PC-9 (cell line): ENCODE measurements at regions not wholly inside any gene's neighbourhood (a gene's known extent, or its start where the extent isn't known, plus 50 kb on each side); places are given as distances from the start of the nearest gene placed in this dataset.

Experiments used
- EZH2 ChIP-seq: fragments of 200-600 bp; sonication (generic); IDR thresholded peaks from 2 replicates; pipeline ENCODE4 v1.8.0; 2017; ENCODE audit warnings: antibody characterized with exemption, low read depth
- TF ChIP-seq, protein P1 (sequence below): fragments of 200-600 bp; sonication (generic); conservative IDR thresholded peaks from 2 replicates; pipeline ENCODE4 v1.6.1; 2017; ENCODE audit warnings: mixed run types, antibody characterized with exemption, mild to moderate bottlenecking, moderate library complexity

DNA sequence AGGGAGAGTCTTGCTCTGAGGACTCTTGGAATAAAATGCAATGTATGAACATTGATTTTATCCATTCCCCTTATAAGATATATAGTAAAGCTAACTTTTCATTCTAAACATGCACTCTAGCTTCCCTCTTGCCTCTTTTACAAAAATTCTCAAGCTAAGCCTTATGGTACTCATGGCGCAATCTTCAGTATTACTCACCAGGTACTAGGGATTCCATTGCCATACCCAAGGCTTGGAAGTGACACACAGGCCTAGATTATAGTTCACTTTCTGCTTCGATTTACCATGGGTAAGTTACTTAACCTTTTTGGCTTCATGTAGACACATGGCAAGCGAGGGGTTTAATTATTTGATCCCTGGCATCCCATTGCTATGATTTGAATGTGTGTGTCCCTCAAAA, 331.5 kb downstream of the LRIG3 start:
- TF ChIP-seq, protein P1, sequence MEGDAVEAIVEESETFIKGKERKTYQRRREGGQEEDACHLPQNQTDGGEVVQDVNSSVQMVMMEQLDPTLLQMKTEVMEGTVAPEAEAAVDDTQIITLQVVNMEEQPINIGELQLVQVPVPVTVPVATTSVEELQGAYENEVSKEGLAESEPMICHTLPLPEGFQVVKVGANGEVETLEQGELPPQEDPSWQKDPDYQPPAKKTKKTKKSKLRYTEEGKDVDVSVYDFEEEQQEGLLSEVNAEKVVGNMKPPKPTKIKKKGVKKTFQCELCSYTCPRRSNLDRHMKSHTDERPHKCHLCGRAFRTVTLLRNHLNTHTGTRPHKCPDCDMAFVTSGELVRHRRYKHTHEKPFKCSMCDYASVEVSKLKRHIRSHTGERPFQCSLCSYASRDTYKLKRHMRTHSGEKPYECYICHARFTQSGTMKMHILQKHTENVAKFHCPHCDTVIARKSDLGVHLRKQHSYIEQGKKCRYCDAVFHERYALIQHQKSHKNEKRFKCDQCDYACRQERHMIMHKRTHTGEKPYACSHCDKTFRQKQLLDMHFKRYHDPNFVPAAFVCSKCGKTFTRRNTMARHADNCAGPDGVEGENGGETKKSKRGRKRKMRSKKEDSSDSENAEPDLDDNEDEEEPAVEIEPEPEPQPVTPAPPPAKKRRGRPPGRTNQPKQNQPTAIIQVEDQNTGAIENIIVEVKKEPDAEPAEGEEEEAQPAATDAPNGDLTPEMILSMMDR = no peak
- TF ChIP-seq EZH2 = no peak
